Adrenal gland (tissue), 5 donors: ENCODE measurements at regions not wholly inside any gene's neighbourhood (a gene's known extent, or its start where the extent isn't known, plus 50 kb on each side); places are given as distances from the start of the nearest gene placed in this dataset.

Experiments used
- POLR2A ChIP-seq, 2 donors: fragments of 450-650 bp; IDR thresholded peaks; one replicate each; pipeline ENCODE4 v1.6.1; 2017; ENCODE audit warnings: antibody characterized with exemption in 2 of 2, mild to moderate bottlenecking in 2 of 2, moderate library complexity in 1 of 2
- TF ChIP-seq, protein P1 (sequence below), 6 experiments: fragments of 450-650 bp in 4 of 6; fragments of 200-600 bp in 2 of 6; sonication (generic) in 1 of 6; IDR thresholded peaks; 1 replicate in 5 of 6; 2 replicates in 1 of 6; pipeline versions ENCODE4 v1.5.1 to v1.8.0; 2016 to 2021; ENCODE audit warnings: antibody characterized with exemption in 6 of 6, mild to moderate bottlenecking in 2 of 6, moderate library complexity in 1 of 6
- donor health status: DM: no; HTN: no; CAD: no.

DNA sequence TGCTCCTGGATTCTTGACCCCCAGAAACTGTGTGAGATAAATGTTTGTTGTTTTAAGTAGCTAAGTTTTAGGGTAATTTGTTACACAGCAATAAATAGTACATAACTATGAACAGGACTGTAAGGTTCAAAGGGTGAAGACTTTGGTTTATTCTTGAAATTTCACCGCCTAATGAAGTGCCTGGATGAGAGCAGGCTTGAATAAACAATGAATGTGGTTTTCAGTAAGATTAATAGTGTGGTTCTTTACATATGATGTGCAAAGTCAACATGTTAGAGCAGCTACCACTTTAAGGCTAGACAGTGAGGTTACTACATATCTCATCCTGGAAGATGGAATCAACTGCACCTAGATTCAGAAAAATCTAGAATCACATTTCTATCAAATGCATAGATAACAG is 145.2 kb upstream of the BTG1 start:
- TF ChIP-seq, protein P1, sequence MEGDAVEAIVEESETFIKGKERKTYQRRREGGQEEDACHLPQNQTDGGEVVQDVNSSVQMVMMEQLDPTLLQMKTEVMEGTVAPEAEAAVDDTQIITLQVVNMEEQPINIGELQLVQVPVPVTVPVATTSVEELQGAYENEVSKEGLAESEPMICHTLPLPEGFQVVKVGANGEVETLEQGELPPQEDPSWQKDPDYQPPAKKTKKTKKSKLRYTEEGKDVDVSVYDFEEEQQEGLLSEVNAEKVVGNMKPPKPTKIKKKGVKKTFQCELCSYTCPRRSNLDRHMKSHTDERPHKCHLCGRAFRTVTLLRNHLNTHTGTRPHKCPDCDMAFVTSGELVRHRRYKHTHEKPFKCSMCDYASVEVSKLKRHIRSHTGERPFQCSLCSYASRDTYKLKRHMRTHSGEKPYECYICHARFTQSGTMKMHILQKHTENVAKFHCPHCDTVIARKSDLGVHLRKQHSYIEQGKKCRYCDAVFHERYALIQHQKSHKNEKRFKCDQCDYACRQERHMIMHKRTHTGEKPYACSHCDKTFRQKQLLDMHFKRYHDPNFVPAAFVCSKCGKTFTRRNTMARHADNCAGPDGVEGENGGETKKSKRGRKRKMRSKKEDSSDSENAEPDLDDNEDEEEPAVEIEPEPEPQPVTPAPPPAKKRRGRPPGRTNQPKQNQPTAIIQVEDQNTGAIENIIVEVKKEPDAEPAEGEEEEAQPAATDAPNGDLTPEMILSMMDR (IDR thresholded peaks at IDR 0.05): no peak
- no peak for TF ChIP-seq POLR2A (IDR thresholded peaks at IDR 0.05)
